Fibroblast of the aortic adventitia (primary cell): ENCODE measurements at regions not wholly inside any gene's neighbourhood (a gene's known extent, or its start where the extent isn't known, plus 50 kb on each side); places are given as distances from the start of the nearest gene placed in this dataset.
"Not testable (repeated sequence)": the region's sequence is repeated elsewhere in the genome, so short reads cannot be mapped to it uniquely, and the experiment has no call there.

Source experiments
- DNase-seq: peaks from one replicate; pipeline ENCODE4 v3.0.0-alpha.2; 2010; ENCODE audit warnings: low read depth
- H3K4me3 ChIP-seq: 2 replicates; pipeline ENCODE4 v1.5.1; 2011; ENCODE audit warnings: low read depth, mild to moderate bottlenecking, control low read depth, low read length, moderate library complexity
- CTCF ChIP-seq: IDR thresholded peaks from 2 replicates; pipeline ENCODE4 v1.5.1; 2011; ENCODE audit warnings: mild to moderate bottlenecking, low read length, control low read depth, inconsistent platforms; ENCODE audit not compliant: insufficient read depth

DNA sequence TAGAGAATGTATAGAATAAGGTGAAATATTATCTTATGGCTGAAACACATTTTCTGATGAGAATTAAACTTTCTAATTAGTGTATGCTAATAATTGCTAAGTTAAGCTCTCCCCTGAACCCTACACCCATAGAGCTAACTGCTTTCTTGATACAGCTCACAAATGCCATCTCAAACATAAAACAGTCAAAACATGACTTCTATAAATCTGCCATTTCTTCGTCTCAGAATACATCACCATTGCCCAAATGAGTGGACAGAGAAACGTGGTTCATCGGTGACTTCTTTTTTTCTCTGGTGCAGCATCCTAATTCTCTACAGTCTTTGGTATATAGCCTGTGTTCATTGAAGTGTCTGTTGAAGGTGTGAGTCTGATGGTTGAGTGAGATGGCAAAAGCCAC, 554.6 kb downstream of the NLGN4X start:
- H3K4me3 ChIP-seq: no peak overlapping the region
- DNase-seq: no peak
- no peak for TF ChIP-seq CTCF

DNA sequence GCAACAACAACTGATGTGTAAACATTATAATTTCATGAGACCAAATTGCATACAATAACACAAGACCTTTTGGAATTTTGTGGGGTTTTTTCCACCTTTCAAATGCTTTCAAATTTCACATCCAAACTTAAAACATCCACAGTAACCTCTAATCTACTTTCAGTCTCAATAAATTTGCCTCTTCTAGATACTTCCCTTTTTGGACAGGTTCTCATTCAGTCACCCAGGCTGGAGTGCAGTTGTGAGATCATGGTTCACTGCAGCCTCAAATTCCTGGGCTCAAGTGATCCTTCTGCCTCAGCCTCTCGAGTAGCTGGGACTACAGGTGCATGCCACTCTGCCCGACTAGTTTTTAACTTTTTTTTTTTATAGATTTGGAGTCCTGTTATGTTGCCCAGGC, 556.6 kb downstream of the NLGN4X start:
- no peak for DNase-seq
- no peak for TF ChIP-seq CTCF
- H3K4me3 ChIP-seq: no peak overlapping the region

GRCh38 chrX:5666689-5667088, 562.0 kb downstream of the NLGN4X start:
- not testable (repeated sequence) for DNase-seq, H3K4me3 ChIP-seq

GRCh38 chrX:5656544-5656943, 572.1 kb downstream of the NLGN4X start:
- TF ChIP-seq CTCF: no peak
- DNase-seq: no peak
- H3K4me3 ChIP-seq: no peak overlapping the region

GRCh38 chrX:5650904-5651303, 577.8 kb downstream of the NLGN4X start:
- no peak overlapping the region for H3K4me3 ChIP-seq
- DNase-seq: no peak
- TF ChIP-seq CTCF: no peak

- no peak for DNase-seq
- no peak for TF ChIP-seq CTCF
- H3K4me3 ChIP-seq: no peak overlapping the region
Measured at GRCh38 chrX:5648941-5649568, 579.6 kb downstream of the NLGN4X start.

- DNase-seq: no peak
- no peak overlapping the region for H3K4me3 ChIP-seq
- TF ChIP-seq CTCF: no peak
Measured at GRCh38 chrX:5646818-5647217, 581.8 kb downstream of the NLGN4X start.
